ENCODE measurements at regions not wholly inside any gene's neighbourhood (a gene's known extent, or its start where the extent isn't known, plus 50 kb on each side); places are given as distances from the start of the nearest gene placed in this dataset.

DNA sequence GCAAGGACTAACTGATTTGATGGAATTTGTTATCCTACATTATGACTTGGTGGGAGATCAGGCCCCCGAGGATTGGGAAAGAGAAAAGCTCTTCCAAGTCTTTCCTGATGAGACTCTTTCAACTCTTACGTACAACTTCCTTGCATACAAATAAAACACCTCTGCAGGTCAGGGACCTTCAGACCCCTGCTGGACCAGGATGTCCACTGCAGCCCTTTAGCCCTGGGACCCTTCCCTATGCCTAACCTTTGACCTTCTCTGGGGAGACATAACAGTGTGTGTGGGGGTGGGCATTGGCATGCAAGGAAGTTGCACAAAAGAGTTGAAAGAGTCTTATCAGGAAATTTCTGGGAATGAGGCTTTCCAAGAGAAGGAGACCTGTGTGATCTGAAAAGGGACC, 859.4 kb downstream of the TYW1 start:
- TF ChIP-seq, protein P1, sequence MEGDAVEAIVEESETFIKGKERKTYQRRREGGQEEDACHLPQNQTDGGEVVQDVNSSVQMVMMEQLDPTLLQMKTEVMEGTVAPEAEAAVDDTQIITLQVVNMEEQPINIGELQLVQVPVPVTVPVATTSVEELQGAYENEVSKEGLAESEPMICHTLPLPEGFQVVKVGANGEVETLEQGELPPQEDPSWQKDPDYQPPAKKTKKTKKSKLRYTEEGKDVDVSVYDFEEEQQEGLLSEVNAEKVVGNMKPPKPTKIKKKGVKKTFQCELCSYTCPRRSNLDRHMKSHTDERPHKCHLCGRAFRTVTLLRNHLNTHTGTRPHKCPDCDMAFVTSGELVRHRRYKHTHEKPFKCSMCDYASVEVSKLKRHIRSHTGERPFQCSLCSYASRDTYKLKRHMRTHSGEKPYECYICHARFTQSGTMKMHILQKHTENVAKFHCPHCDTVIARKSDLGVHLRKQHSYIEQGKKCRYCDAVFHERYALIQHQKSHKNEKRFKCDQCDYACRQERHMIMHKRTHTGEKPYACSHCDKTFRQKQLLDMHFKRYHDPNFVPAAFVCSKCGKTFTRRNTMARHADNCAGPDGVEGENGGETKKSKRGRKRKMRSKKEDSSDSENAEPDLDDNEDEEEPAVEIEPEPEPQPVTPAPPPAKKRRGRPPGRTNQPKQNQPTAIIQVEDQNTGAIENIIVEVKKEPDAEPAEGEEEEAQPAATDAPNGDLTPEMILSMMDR (IDR thresholded peaks at IDR 0.05): no peak
- TF ChIP-seq POLR2AphosphoS5 (IDR thresholded peaks at IDR 0.05) (no peak), POLR2A (IDR thresholded peaks at IDR 0.05) (no peak), EP300 (IDR thresholded peaks at IDR 0.05) (no peak)
